GM08714 (cell line): ENCODE measurements at regions not wholly inside any gene's neighbourhood (a gene's known extent, or its start where the extent isn't known, plus 50 kb on each side); places are given as distances from the start of the nearest gene placed in this dataset.

Experiments used
- H3K4me3 ChIP-seq: fragments of 200-500 bp; sonication (Bioruptor generic); 2 replicates; pipeline ENCODE4 v1.5.1; 2014; ENCODE audit warnings: mild to moderate bottlenecking, low read length, inconsistent platforms
- ZNF274 ChIP-seq: IDR thresholded peaks from 2 replicates; pipeline ENCODE4 v1.6.1; 2012; ENCODE audit warnings: mild to moderate bottlenecking, low read depth, low read length

DNA sequence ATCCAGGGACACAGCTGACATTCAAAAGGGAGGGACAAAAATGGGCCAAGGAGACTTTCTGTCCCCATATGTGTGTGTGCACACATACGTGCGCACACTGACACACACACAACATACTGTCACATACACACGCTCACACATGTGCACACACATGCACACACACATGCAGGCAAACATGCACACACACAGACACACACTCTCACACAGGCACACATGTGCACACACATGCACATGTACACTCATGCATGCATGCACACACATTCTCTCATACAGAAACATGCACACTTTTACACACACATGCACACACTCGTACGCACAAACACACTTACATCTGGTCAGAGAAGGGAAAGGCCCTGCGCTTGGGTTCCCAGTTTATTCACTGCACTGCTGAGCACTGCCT is 155.1 kb upstream of the MKI67 start:
- TF ChIP-seq ZNF274: no peak
- H3K4me3 ChIP-seq: no peak overlapping the region

DNA sequence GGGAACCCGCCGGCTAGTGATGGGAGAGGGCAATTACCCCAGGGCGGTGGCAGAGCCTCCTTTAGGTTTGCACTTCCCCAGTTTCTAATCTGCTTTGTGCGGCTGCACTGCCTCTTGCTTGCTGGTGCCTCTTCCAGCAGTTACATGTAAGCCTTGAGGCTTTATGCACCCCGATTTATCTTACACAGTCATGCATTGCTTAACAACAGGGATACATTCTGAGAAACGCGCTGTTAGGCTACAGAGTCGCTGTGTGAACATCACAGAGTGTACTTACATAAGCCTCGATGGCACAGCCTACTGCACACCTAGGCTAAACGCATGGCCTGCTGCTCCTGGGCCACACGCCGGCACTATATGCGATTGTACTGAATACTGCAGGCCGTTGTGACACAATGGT is 155.6 kb upstream of the MKI67 start:
- H3K4me3 ChIP-seq: no peak overlapping the region
- TF ChIP-seq ZNF274: no peak

DNA sequence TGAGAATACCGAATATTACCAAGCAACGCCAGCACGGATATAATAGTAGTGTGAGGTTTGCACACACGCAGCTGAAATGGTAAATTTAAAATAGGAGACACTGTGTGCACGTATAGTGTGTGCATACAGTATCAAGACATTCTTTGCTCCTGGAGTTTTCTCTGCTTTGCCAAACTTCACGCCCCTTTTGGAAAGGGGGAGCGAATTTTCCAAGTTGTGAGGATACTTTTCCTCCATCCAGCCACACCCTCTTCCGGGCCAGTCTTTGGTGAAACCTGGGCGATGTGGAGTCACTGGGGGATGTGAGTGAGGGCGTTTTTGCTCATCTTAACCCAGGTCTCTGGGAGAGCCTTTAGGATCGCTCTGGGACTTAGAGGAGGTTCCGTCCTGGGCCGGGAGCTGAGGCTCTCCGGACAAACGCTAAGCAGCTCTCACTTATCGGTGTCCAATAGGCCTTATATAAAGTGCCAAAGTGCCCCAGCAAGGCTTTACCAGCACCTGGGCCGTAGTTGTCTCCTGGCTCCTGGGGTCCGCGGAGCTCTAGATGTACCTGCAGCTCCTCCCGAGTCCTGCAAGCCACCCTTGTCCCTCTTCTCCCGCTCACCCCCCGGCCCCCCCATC is 160.0 kb upstream of the MKI67 start:
- H3K4me3 ChIP-seq: no peak overlapping the region
- no peak for TF ChIP-seq ZNF274

DNA sequence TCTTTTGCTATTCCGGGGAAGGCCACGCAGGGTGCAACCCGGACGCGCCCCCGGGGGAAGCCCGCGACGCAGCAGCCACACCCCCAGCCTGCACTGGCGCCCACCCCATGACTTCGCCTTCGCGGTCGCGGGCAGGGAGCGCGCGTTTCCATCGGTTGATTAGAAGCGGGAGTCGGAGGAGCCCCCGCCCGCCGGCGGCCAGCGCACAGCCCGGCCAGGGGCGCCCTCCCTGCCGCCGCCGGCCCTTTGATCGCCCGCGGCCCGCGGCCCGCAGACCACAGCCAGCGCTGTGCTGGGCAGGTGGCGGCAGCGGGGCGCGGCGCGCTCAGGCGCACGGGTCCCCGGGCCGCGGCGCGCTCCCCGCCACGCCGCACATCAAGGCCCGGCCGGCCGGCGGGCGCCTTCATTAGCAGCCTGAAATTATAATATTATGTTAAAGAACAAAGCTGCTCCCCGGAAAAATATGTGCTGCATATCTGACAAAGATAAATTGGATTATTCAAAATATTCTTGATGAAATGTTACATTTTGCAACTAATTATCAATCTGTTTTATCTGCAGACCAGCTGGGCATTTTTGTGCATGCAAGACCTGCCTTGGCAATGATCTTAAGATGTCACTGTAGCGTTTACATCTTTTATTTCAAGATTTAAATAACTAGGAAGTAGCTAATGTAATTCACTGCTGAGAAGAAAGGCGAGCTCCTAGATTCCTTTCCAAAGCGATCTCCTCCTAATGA is 160.7 kb upstream of the MKI67 start:
- no peak for TF ChIP-seq ZNF274
- no peak overlapping the region for H3K4me3 ChIP-seq

DNA sequence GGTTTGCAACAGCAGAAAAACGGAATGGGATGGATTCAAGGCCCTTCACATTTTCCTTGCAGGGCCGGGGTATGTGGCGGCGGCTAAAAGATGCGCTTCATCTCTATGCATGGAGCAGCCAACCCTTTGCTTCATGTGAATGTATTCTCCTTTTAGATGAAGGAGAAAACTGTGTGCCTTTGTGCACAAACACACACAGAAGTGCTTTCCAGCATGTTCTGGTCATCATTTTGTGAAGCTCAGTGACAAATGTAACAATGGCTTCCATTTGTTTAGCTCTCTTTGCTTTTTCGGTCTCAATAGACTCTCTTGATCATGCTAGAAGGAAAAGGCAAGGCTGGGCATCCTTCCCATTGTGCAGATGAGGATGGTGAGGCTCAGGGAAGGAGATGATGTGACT is 161.7 kb upstream of the MKI67 start:
- no peak for TF ChIP-seq ZNF274
- no peak overlapping the region for H3K4me3 ChIP-seq

DNA sequence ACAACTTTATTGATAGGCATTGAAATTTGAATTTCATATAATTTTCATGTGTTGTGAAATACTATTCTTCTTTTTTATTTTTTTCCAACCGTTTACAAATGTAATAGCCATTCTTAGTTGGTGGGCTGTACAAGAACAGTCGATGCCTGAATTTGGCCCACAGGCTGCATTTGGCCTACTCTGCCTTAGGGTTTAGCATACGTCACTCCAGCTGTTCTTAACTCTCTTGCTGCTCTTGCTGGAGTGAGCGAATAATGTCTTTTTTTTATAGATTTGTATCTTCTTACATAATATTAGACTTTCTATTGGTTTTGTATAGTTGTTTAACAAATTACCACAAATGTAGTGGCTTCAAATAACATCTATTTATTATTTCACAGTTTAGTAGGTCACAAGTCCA is 163.4 kb upstream of the MKI67 start:
- no peak overlapping the region for H3K4me3 ChIP-seq
- TF ChIP-seq ZNF274: no peak

DNA sequence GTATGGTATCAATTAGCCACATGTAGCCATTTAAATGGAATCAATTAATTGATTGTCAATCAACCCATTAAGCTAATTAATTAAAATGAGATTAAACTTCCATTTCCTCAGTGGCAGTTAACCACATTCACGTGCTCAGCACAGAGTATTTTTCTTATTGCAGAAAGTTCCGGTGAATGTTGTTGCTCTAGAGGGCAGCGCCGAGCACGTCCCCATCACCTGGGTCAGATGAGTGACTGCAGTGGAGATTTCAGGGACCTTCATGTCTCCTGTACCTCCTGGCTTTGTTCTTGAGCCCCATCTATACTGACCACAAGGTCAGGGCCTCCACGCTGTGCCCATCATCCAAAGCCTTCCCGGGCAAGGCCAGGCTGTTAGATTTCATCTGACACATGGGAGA is 168.8 kb upstream of the MKI67 start:
- no peak overlapping the region for H3K4me3 ChIP-seq
- no peak for TF ChIP-seq ZNF274

DNA sequence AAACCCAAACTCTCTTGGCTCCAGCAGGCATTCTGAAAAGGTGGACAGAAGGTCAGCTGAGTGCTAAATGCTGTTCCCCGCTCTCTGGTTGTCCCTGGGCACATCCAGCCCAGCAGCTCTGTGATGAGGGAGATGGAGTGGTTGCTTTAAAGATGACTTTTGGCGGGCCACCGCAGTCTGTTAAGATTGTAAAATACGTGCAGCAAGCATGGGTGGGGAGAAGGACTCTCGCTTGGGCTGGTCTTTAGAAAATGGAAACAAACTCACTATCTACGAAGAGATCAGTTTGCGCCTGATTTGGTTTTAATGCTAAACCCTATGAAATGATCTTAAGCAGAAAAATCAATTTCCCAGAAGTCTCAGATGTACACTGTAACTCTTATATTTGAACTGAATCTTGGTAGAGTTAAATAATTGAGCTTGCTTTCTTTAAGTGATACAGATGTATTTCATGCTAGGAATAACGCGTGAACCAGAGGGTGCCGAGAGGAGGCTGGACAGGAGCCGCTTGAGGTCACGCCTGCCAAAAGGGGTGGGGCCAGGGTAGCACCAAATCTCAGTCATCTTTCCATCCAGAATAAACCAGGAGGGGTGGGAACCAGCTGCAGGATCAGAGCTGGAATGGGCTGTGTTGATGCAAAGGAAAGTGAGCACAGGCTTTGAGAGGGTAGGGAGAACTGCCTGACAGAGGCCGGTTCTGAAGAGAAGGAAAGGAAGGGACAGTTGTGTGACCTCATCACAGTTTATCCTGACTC is 170.2 kb upstream of the MKI67 start:
- TF ChIP-seq ZNF274: no peak
- no peak overlapping the region for H3K4me3 ChIP-seq

DNA sequence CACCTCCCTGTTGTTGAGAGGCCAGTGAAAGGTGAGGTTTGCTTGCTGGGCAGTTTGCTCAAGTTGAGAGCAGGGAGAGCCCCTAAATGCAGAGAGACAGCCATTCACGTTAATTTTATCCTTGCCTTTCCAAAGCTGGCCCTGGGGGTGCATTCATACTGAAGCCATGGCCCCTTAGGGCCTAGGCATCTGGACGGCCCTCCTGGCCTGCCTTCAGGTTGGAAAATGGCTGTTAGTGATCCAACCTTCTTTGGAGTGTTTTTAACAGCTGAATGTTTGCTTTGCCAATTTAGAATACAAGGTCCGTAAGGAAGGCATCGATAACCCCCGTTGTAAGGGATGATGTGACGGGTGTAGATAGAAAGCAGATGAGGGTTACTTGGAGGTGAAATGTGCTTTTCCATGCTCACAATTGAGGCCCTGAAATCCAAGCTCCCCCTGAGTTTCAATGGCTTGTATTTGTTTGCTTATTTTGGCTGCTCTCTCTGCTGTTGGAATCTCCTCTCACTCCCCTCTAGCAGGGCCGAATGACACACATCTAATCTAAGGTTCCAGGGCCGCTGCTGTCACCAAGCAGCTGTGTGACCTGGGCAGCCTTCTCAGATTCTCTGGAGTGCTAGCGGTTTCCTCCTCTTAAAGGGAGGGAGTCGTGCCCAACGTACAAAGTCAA is 171.6 kb upstream of the MKI67 start:
- TF ChIP-seq ZNF274: no peak
- H3K4me3 ChIP-seq: no peak overlapping the region

DNA sequence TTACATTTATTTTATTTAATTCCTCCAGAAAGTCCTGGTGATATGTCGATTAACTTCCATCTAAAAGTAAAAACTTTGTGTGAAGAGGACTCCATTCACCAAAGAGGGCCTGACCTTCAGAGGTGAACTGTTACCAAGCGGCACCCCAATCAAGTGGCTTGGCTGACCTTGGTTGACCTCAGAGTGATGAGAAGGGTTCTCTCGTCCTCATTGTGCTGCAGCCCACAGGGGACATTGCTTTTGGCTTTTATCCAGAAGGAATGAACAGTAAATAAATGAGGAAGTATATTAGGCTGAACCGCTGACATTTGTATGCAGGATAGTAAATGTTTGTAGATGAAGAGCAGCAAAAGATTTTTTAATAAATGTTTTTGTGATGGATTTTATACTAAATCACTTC is 172.4 kb upstream of the MKI67 start:
- no peak for TF ChIP-seq ZNF274
- no peak overlapping the region for H3K4me3 ChIP-seq

DNA sequence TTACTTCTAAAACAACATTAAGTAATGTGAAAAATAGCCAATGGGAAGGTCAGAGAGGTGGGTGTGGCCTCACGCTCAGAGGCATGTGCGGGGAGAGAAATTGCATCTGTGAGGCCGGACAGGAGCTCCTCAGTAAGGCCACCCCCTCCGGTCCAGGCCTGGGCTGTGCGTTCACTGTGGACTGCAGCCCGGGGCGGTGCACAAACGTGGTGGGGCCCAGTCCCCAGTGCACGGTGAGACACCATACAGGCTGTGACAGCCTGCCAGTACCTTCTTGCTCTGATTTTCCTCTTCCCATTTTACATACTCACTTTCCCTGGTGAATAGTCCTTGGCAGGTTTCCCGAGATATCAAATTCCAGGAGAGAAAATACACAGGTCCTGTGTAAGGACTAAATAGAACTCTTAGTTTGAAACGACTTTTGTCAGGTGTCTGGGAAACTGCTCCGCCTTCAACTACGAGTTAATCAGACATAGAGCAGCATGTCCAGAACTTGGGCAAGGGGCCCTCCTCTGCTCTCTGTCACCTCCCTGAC is 174.1 kb upstream of the MKI67 start:
- no peak overlapping the region for H3K4me3 ChIP-seq
- no peak for TF ChIP-seq ZNF274

DNA sequence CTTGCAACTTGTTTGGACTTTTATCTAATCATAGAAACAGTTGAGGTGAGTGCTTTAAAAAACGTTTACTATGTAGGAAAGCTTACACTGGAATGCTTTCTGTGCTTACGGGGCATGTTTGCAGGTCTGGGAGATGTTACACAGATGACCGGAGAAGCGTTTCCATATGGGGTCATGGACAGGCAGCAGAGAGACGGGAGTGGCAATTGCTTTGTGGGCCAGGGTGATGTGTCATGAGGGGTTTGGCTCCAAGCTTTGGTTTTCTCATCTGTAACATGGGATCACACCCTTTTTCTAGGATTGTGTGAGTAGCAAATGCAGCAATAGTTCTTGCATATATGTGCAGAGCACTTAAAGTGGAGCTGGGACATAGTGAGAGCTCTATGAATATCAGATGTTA is 174.8 kb upstream of the MKI67 start:
- no peak for TF ChIP-seq ZNF274

DNA sequence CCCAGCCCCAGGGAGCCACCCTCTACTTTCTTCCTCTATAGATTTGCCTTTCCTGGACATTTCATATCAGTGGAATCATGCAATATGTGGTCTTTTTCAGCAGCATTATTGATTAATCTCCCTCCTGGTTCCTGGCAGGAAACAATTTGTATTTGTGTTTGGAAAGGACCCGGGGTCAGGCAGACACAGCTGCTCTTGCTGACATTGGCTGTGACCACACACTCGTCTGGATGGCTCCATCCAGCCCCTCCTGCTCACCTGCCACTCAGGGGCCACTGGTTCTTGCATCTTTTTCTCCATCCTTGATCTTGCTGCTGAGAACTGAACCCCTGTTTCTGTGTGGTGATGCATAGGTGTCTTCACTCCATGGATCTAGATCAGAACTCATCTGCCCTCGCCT is 176.6 kb upstream of the MKI67 start:
- no peak for TF ChIP-seq ZNF274
- no peak overlapping the region for H3K4me3 ChIP-seq

More for the DNA sequence above, 174.8 kb upstream of the MKI67 start:
- H3K4me3 ChIP-seq: no peak overlapping the region

DNA sequence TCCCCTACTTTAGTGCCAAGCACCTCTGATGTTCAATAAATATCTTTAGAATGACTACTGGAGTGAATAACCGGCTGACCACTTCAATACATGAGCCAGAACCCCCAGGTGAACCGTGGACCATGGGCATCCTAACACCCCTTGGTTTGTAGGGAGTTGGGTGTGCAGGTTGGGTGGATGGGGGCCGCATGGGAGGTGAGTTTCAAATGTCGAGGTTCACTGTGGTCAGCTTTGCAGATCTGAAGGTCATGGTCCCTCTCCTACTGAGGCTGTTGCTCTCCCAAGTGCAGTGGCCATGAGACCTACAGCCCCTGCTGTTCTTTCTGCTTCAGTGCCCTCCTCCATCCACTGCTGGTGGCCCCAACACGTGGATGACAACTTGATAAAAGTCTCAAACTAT is 178.0 kb upstream of the MKI67 start:
- no peak overlapping the region for H3K4me3 ChIP-seq
- TF ChIP-seq ZNF274: no peak

DNA sequence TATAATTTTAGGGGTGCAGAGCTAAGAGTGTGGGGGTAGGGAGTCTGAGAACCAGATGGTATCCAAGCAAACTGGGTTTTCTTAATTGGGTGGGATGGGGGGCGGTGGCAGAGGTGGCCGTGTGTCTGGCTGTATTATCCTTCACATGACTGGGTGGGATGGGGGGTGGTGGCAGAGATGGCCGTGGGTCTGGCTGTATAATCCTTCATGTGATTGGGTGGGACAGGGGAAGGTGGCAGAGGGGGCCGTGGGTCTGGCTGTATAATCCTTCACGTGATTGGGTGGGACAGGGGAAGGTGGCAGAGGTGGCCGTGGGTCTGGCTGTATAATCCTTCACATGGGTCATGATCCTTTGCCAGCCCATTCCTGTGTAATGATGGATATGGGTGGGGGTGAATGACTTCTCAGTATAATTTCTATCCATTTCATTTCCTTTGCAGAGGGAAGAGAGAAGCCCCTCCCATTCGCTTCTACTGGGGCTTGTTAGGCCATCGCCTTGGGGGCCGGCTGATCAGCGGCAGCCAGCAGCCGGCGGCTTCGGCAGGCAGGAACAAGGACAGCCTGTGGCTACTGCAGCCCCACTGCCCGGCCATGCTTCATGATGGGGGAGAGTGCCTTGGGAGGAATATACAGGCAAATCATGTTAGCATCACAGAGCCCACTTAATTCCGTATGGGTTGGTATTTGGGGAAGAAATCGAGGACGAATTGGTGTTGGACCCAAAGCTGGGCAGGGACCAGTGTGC is 179.6 kb upstream of the MKI67 start:
- TF ChIP-seq ZNF274: no peak
- H3K4me3 ChIP-seq: no peak overlapping the region
